ENCODE measurements at regions not wholly inside any gene's neighbourhood (a gene's known extent, or its start where the extent isn't known, plus 50 kb on each side); places are given as distances from the start of the nearest gene placed in this dataset.
A peak's percentile ranks its signal among the peaks of the same experiment; 100 is the strongest.
"Not testable (repeated sequence)": the region's sequence is repeated elsewhere in the genome, so short reads cannot be mapped to it uniquely, and the experiment has no call there.

- DNase-seq: peak in 13 of 56 donors; percentile 1 to 32 (median 7)
Observed at GRCh38 chr18:961644-962355, 57.1 kb downstream of the ADCYAP1 start.

GRCh38 chr18:963276-963675, 58.6 kb downstream of the ADCYAP1 start:
- DNase-seq: no peak

- no peak for DNase-seq
Observed at GRCh38 chr18:965921-966758, 61.5 kb downstream of the ADCYAP1 start.

GRCh38 chr18:966759-967576, 62.3 kb downstream of the ADCYAP1 start:
- no peak for DNase-seq

GRCh38 chr18:968910-969309, 64.2 kb downstream of the ADCYAP1 start:
- not testable (repeated sequence) for DNase-seq

- not testable (repeated sequence) for DNase-seq
Observed at GRCh38 chr18:969311-969710, 64.6 kb downstream of the ADCYAP1 start.

DNA sequence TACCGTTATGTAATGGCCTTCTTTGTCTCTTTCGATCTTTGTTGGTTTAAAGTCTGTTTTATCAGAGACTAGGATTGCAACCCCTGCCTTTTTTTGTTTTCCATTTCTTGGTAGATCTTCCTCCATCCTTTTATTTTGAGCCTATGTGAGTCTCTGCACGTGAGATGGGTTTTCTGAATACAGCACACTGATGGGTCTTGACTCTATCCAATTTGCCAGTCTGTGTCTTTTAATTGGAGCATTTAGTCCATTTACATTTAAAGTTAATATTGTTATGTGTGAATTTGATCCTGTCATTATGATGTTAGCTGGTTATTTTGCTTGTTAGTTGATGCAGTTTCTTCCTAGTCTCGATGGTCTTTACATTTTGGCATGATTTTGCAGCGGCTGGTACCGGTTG, 69.9 kb downstream of the ADCYAP1 start:
- DNase-seq: not testable (repeated sequence)

GRCh38 chr18:976393-977128, 71.9 kb downstream of the ADCYAP1 start:
- DNase-seq: not testable (repeated sequence)

- not testable (repeated sequence) for DNase-seq
Observed at GRCh38 chr18:977327-977726, 72.7 kb downstream of the ADCYAP1 start.

- DNase-seq: not testable (repeated sequence)
Observed at GRCh38 chr18:977732-978131, 73.1 kb downstream of the ADCYAP1 start.

DNA sequence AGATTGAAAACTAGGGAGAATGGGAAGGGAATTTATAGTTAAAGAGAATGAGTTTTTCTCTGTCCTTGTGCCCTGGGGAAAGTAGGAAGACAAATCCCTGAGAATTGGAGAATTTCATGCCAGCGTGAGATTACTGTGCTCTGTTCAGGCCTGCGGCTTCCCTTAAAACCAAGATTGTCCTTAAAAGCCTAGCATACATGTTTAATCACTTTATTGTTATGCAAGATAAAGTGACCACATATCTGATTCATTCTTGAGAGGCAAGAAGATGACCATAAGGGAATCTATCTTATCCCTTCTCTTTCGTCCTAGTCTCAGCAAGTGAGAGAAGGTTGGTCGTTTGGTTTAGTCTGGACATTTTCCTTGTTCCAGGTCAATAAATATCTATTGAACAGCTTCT, 75.9 kb downstream of the ADCYAP1 start:
- DNase-seq: no peak

DNA sequence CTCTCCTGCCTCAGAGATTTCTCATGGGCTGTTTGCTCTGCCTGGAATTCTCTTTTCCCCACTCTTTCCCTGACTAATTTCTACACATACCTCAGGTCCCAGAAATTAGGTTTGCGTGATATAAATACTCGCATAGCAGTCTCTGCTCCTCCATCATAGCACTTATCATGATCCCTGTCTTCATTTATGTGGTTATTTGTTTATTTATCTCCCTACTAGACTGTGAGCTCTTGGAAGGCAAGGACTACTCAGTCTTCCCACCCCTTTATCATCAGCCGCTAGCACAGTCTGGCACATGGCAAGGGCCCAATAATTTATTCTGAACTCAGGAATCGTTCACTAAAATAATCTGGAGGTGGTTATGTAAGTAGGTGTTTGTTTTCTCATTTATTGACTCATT, 79.3 kb downstream of the ADCYAP1 start:
- DNase-seq: no peak

- no peak for DNase-seq
Observed at GRCh38 chr18:985212-985661, 80.6 kb downstream of the ADCYAP1 start.

DNA sequence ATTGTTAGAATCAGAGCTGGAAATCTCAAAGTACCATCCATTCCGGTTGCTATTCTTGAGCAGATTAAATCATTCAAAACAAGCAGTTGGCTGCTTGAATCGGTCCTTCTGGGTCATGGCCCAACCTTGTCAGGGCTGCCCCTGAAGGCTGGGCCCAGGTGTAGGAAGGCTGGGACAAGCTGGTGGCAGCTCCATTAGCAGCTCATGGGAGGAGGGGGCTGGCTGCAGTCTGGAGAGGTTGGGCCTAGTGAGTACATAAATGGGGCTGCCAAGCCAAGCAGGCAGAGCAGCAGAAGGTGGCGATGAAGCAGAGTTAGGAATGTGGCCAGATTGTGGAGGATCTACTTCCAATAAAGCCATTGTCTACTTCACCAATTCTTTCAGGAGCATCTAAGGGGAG, 81.4 kb downstream of the ADCYAP1 start:
- DNase-seq: no peak

- no peak for DNase-seq
Observed at GRCh38 chr18:986552-986951, 81.9 kb downstream of the ADCYAP1 start.

DNA sequence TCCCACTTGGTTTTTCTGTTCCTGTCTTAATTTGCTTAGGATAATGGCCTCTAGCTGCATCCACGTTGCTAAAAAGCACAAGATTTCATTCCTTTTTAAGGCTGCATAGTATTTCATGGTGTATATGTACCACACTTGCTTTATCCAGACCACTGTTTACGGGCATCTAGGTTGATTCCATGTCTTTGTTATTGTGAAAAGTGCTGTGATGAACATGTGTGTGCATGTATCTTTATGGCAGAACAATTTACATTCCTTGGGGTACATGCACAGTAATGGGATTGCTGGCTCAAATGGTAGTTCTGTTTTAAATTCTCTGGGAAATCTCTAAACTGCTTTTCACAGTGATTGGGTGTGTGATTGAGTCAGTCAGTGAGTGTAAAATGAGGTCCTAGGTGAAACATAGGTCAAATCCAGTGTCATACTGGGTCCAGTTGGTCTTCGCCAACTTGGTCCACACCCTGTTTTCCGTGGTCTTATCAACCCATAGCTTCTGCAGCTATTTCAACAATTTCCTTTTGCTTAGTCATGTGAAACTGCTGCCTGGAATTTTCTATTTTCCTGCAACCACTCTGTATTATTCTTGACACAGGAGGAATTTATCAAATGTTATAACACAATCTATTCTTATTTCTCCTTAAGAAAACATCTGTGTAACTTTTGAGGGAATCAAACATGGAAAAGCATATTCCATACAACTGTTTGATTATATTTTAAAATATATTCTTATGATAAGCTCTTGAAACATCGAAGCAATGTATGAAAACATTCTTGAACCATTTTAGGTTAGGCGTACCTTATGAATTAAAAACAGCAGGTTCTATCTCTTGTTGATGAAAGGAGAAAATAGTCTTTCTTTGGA, 82.9 kb downstream of the ADCYAP1 start:
- DNase-seq: no peak

GRCh38 chr18:989425-989824, 84.8 kb downstream of the ADCYAP1 start:
- DNase-seq: no peak

- DNase-seq: no peak
Observed at GRCh38 chr18:990197-990596, 85.5 kb downstream of the ADCYAP1 start.

- no peak for DNase-seq
Observed at GRCh38 chr18:991441-991840, 86.8 kb downstream of the ADCYAP1 start.

DNA sequence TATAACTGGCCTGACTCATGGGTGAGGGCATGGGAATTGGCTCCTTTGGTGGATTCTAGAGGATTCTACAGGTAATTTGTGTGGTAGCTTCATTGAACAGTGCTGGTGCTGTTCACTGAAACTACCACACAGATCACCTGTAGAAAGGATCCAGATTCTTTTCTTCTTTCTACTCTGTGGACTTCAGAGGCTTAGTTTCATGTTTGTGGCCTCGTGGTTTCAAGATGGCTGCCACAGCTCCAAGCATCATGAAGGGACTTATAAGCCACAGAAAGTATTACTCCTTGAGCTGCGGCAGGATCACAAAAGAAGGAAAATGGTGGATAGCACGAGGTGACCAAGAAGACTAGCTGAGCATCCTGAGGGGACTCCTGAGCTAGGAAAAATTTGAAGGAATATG, 88.9 kb downstream of the ADCYAP1 start:
- no peak for DNase-seq
